ENCODE measurements at regions not wholly inside any gene's neighbourhood (a gene's known extent, or its start where the extent isn't known, plus 50 kb on each side); places are given as distances from the start of the nearest gene placed in this dataset.

- TF ChIP-seq ZNF785 (tag by site-specific recombination; IDR thresholded peaks at IDR 0.05) = no peak
- TF ChIP-seq SP7 (tag by site-specific recombination; IDR thresholded peaks at IDR 0.05) = no peak
- no peak for TF ChIP-seq ZBTB26 (tag by site-specific recombination; optimal IDR thresholded peaks at IDR 0.05)
- TF ChIP-seq GLI4 (tag by site-specific recombination; IDR thresholded peaks at IDR 0.05) = no peak
- no peak for TF ChIP-seq ZNF311 (tag by site-specific recombination; IDR thresholded peaks at IDR 0.05; ENCODE audit: borderline replicate concordance)
- no peak for TF ChIP-seq ATF2 (tag by site-specific recombination; IDR thresholded peaks at IDR 0.05; ENCODE audit: low read depth)
- TF ChIP-seq CTCF (tag by site-specific recombination; IDR thresholded peaks at IDR 0.05) = no peak
- no peak for TF ChIP-seq ZNF350 (tag by site-specific recombination; IDR thresholded peaks at IDR 0.05)
- TF ChIP-seq KLF10 (tag by site-specific recombination; IDR thresholded peaks at IDR 0.05) = no peak
- TF ChIP-seq ZNF24 (tag by site-specific recombination; IDR thresholded peaks at IDR 0.05) = no peak
Observed at GRCh38 chr4:69377562-69377961, 97.3 kb downstream of the UGT2B28 start.
